ENCODE measurements at regions not wholly inside any gene's neighbourhood (a gene's known extent, or its start where the extent isn't known, plus 50 kb on each side); places are given as distances from the start of the nearest gene placed in this dataset.

DNA sequence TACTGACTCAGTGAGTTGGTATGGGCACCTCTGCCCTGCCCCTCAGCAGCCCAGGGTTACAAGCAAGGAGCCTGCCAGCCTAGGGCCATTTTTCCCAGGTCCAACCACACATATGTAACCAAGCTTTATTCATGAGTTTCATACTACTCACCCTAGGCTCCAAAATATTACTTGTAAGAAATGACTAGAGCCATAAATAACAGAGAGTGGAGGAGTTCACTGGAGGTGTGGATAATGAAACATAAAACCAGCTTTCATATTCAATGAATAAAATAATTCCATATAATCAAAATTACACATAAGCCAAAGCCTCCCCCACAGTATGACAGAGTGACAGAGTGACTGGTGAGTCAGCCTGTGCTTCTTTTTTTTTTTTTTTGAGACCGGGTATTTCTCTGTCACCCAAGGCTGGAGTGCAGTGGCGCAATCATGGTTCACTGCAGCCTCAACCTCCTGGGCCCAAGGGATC is 229.8 kb upstream of the SASH1 start:
- TF ChIP-seq, protein P1, sequence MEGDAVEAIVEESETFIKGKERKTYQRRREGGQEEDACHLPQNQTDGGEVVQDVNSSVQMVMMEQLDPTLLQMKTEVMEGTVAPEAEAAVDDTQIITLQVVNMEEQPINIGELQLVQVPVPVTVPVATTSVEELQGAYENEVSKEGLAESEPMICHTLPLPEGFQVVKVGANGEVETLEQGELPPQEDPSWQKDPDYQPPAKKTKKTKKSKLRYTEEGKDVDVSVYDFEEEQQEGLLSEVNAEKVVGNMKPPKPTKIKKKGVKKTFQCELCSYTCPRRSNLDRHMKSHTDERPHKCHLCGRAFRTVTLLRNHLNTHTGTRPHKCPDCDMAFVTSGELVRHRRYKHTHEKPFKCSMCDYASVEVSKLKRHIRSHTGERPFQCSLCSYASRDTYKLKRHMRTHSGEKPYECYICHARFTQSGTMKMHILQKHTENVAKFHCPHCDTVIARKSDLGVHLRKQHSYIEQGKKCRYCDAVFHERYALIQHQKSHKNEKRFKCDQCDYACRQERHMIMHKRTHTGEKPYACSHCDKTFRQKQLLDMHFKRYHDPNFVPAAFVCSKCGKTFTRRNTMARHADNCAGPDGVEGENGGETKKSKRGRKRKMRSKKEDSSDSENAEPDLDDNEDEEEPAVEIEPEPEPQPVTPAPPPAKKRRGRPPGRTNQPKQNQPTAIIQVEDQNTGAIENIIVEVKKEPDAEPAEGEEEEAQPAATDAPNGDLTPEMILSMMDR (conservative IDR thresholded peaks at IDR 0.05; ENCODE audit: low read depth, low read length): no peak
- no peak for TF ChIP-seq POLR2A (IDR thresholded peaks at IDR 0.05; ENCODE audit: low read depth, low read length)
- TF ChIP-seq FOS (IDR thresholded peaks at IDR 0.05; ENCODE audit: low read depth, low read length): no peak
- no peak for TF ChIP-seq SMC3 (IDR thresholded peaks at IDR 0.05; ENCODE audit: low read depth, low read length)
- no peak for TF ChIP-seq CEBPB (IDR thresholded peaks at IDR 0.05; ENCODE audit: low read depth, low read length)
- TF ChIP-seq, protein P2, sequence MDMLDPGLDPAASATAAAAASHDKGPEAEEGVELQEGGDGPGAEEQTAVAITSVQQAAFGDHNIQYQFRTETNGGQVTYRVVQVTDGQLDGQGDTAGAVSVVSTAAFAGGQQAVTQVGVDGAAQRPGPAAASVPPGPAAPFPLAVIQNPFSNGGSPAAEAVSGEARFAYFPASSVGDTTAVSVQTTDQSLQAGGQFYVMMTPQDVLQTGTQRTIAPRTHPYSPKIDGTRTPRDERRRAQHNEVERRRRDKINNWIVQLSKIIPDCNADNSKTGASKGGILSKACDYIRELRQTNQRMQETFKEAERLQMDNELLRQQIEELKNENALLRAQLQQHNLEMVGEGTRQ (IDR thresholded peaks at IDR 0.05; ENCODE audit: low read depth, low read length): no peak
- TF ChIP-seq CHD1 (IDR thresholded peaks at IDR 0.05; ENCODE audit: low read depth, low read length): no peak
- no peak for TF ChIP-seq MAZ (IDR thresholded peaks at IDR 0.05; ENCODE audit: borderline replicate concordance, low read depth, low read length)

All from IMR-90 (cell line).